Osteocyte (in vitro differentiated cells): ENCODE measurements at regions not wholly inside any gene's neighbourhood (a gene's known extent, or its start where the extent isn't known, plus 50 kb on each side); places are given as distances from the start of the nearest gene placed in this dataset.
A peak's percentile ranks its signal among the peaks of the same experiment; 100 is the strongest.

Experiments used
- DNase-seq: peaks from one replicate; pipeline ENCODE4 v3.0.0; 2021; ENCODE audit warnings: mixed read lengths; ENCODE audit not compliant: unreplicated experiment; ENCODE audit errors: extremely low spot score
- H3K27ac Mint-ChIP-seq: one replicate; pipeline ENCODE4 v1.8.0; 2021; ENCODE audit warnings: mild to moderate bottlenecking, mixed read lengths; ENCODE audit not compliant: unreplicated experiment
- H3K27me3 Mint-ChIP-seq: one replicate; pipeline ENCODE4 v1.8.0; 2021; ENCODE audit warnings: mixed read lengths; ENCODE audit not compliant: unreplicated experiment
- H3K36me3 Mint-ChIP-seq: one replicate; pipeline ENCODE4 v1.8.0; 2021; ENCODE audit warnings: mixed read lengths; ENCODE audit not compliant: unreplicated experiment
- H3K4me1 Mint-ChIP-seq: one replicate; pipeline ENCODE4 v1.8.0; 2021; ENCODE audit warnings: mixed read lengths; ENCODE audit not compliant: unreplicated experiment
- H3K4me3 Mint-ChIP-seq: one replicate; pipeline ENCODE4 v1.8.0; 2021; ENCODE audit warnings: mild to moderate bottlenecking, moderate library complexity, mixed read lengths; ENCODE audit not compliant: unreplicated experiment
- H3K9me3 Mint-ChIP-seq: one replicate; pipeline ENCODE4 v1.8.0; 2021; ENCODE audit warnings: mixed read lengths; ENCODE audit not compliant: unreplicated experiment
- TF ChIP-seq, protein P1 (sequence below): fragments of 200-600 bp; sonication (generic); IDR thresholded peaks from 2 replicates; pipeline ENCODE4 v1.5.0; 2021; ENCODE audit warnings: antibody characterized with exemption, mild to moderate bottlenecking, moderate library complexity

DNA sequence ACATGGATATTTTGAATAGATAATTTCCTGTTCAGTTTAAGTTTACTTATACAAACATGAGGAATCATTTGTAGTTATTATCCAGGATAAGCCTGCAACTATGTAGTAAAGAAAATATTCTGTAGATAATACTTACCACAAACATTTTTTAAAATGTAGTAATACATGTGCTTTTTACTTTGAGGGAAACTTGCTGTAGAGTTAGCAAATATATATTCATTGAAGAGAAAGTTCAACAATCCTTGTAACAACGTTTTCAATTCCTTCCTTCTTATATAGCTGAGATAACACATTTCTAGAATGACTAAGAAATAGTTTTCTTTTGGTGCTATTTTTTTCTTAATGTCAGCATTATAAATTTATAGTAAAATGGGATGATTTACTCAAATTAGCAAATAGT lies 664.6 kb upstream of the ADAMTS5 start:
- Mint-ChIP-seq H3K4me3 (no peak overlapping the region), H3K36me3 (no peaks in the 10 kb centered on the region), H3K27me3 (no peaks in the 10 kb centered on the region), H3K27ac (peak overlapping the region; percentile 45), H3K4me1 (peaks cover 42% of the 10 kb centered on the region), H3K9me3 (peaks cover 6% of the 10 kb centered on the region)
- TF ChIP-seq, protein P1, sequence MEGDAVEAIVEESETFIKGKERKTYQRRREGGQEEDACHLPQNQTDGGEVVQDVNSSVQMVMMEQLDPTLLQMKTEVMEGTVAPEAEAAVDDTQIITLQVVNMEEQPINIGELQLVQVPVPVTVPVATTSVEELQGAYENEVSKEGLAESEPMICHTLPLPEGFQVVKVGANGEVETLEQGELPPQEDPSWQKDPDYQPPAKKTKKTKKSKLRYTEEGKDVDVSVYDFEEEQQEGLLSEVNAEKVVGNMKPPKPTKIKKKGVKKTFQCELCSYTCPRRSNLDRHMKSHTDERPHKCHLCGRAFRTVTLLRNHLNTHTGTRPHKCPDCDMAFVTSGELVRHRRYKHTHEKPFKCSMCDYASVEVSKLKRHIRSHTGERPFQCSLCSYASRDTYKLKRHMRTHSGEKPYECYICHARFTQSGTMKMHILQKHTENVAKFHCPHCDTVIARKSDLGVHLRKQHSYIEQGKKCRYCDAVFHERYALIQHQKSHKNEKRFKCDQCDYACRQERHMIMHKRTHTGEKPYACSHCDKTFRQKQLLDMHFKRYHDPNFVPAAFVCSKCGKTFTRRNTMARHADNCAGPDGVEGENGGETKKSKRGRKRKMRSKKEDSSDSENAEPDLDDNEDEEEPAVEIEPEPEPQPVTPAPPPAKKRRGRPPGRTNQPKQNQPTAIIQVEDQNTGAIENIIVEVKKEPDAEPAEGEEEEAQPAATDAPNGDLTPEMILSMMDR: no peak
- no peak for DNase-seq

DNA sequence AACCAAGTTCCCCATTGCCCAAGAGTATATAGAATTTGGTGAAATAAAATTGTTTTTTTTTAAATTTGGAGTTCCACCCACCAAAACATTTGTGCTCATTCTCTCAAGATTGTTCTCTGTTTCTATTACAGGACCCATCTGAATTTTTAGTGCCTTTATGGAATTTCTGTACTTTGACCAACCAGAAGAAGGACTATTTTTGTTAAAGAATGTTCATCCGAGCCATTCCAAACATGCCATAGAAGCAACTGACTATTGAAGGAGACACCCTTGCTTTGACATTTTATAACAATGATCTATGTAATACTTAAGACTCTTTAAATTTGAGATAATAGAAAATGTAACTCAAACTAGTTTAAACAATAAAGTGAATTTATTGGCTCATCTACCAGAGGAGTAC lies 655.7 kb upstream of the ADAMTS5 start:
- peak overlapping the region; percentile 50 for H3K27ac Mint-ChIP-seq
- H3K27me3 Mint-ChIP-seq: no peaks in the 10 kb centered on the region
- H3K4me3 Mint-ChIP-seq: no peak overlapping the region
- peaks cover 3% of the 10 kb centered on the region for H3K9me3 Mint-ChIP-seq
- TF ChIP-seq, protein P1: no peak
- DNase-seq: no peak
- H3K4me1 Mint-ChIP-seq: peaks cover 9% of the 10 kb centered on the region
- no peaks in the 10 kb centered on the region for H3K36me3 Mint-ChIP-seq

DNA sequence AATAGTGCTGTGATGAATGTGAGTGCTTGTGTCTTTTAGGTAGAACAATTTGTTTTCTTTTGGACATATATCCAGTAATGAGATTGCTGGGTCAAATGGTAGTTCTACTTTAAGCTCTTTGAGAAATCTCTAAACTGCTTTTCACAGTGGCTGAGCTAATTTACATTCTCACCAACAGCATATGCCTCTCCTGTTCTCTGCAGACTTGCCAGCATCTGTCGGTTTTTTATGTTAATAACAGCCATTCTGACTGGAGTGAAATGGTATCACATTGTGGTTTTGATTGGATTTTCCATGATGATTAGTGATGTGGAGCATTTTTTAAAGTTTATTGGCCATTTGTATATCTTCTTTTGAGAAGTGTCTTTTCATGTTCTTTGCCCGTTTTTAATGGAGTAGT lies 647.3 kb upstream of the ADAMTS5 start:
- Mint-ChIP-seq H3K4me3 (no peak overlapping the region), H3K9me3 (peaks cover 14% of the 10 kb centered on the region), H3K36me3 (no peaks in the 10 kb centered on the region), H3K27ac (no peak overlapping the region), H3K27me3 (no peaks in the 10 kb centered on the region), H3K4me1 (no peaks in the 10 kb centered on the region)
- TF ChIP-seq, protein P1: no peak
- no peak for DNase-seq

DNA sequence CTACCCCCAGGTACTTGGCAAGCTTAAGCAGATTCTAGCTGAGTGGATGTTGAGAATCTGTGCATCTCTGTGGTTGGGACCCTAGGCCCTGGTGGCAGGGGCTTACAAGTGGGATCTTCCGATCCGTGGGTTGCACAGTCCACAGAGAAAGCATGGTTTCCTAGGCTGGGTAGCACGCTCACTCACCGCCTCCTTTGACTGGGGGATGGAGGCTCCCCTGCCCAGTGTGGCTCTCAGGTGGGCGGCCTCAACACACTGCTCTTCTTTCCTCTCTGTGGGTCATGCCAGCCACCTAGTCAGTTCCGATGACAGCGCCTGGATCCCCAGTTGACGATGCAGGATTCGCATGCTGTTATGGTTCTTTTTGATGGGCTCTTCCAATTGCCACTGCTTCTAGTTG lies 639.5 kb upstream of the ADAMTS5 start:
- H3K4me3 Mint-ChIP-seq: no peak overlapping the region
- no peaks in the 10 kb centered on the region for H3K27me3 Mint-ChIP-seq
- H3K27ac Mint-ChIP-seq: no peak overlapping the region
- H3K4me1 Mint-ChIP-seq: no peaks in the 10 kb centered on the region
- no peak for DNase-seq
- peaks cover 12% of the 10 kb centered on the region for H3K9me3 Mint-ChIP-seq
- TF ChIP-seq, protein P1: no peak
- H3K36me3 Mint-ChIP-seq: no peaks in the 10 kb centered on the region

DNA sequence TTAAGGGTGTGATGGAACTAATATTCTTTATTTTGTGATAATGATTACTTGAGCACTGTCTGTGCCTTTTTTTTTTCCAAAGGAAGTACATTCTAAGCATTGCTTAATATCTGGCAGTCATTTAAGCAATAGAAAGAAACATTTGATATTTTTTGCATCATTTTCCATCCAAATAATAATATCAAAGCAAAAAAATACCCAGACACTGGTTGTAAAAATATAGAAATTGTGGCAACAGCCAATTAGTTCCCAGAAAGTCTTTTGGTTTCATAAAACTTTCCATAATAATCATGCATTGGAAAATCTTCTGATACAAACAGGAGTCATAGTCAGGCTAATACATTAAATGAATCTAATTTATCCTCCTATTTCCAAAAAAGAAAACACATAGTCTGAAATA lies 629.3 kb upstream of the ADAMTS5 start:
- no peaks in the 10 kb centered on the region for H3K27me3 Mint-ChIP-seq
- no peaks in the 10 kb centered on the region for H3K36me3 Mint-ChIP-seq
- H3K4me3 Mint-ChIP-seq: no peak overlapping the region
- peaks cover 22% of the 10 kb centered on the region for H3K4me1 Mint-ChIP-seq
- no peak overlapping the region for H3K27ac Mint-ChIP-seq
- DNase-seq: no peak
- TF ChIP-seq, protein P1: no peak
- peaks cover 4% of the 10 kb centered on the region for H3K9me3 Mint-ChIP-seq
